Glomerular visceral epithelial cell (primary cell): ENCODE measurements at regions not wholly inside any gene's neighbourhood (a gene's known extent, or its start where the extent isn't known, plus 50 kb on each side); places are given as distances from the start of the nearest gene placed in this dataset.

ENCODE experiments used
- DNase-seq: peaks from one replicate; pipeline ENCODE4 v3.0.0-alpha.2; 2016; ENCODE audit errors: extremely low spot score

DNA sequence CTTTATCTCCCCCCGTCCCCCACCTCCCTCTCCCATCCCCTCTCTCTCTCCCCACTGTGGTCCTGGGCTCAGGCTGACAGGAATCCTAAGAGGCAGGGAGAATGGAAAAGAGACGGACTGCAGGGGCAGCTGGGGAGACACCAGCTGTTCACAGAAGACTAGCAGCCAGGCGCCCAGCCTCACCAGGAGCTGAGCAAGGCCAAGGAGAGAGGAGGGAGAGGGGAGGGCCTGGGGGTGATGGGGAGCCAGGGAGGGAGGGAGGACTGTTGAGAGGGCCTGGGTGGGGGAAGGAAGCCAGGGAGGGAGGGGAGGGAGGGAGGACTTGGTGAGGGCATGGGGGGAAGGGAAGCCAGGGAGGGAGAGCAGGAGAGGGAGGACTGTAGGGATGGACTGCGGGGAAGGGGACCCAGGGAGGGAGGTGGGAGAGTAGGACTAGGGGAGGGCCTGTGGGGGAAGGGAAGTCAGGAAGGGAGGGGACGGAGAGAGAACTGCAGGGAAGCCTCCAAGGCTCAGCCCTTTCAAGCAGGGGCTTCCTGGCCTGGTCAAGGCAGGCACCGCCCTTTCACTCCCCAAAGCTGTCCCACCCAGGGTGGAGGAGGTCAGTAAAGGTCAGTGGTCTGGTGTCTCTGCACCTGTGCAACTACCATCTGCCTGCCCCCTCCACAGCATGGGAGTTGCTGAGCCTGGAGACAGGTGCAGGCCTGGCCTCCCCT, 517.7 kb upstream of the MYT1L start:
- no peak for DNase-seq

DNA sequence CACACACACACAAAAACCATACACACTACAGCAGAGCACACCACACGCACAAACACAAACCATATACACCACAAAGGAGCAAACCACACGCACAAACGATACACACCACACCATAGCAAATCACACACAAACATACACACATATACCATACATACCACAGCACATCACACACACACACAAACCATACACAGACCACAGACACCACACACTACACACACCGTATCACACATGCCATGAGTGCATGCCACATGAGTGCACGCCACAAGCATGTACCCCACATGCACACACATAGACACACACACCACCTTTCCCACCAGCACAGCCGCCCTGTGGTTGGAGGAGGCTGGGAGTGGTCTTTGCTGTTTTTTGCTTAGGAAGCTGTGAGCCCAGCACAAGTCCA, 517.1 kb upstream of the MYT1L start:
- no peak for DNase-seq

- no peak for DNase-seq
Measured at GRCh38 chr2:2847209-2847676, 516.2 kb upstream of the MYT1L start.

GRCh38 chr2:2846332-2847208, 515.5 kb upstream of the MYT1L start:
- no peak for DNase-seq

DNA sequence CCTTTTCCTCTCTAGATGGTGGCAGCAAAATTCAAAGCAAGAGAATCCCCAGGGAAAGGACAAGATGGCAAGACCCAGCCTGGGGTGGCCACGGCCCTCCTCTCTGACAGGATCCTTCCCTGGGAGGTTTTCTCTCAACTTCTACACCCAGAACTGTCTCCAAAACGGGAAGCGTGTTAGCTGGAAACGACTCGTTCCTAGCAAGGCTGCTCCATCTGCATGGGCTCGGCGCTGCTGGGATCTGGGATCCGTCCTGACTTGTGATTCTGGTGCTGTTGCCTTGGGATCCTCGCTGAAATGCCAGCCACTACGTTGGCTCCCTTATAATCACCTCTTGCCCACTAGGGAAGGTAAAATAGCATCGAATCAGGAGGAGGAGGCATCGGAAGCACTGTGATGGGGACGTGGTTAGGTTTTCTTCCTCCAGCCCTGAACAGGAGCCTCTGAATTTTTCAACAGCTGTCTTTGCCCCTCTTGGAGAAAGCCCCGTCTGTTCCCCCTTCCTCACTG, 514.8 kb upstream of the MYT1L start:
- no peak for DNase-seq

- DNase-seq: no peak
Measured at GRCh38 chr2:2845267-2845666, 514.2 kb upstream of the MYT1L start.

DNA sequence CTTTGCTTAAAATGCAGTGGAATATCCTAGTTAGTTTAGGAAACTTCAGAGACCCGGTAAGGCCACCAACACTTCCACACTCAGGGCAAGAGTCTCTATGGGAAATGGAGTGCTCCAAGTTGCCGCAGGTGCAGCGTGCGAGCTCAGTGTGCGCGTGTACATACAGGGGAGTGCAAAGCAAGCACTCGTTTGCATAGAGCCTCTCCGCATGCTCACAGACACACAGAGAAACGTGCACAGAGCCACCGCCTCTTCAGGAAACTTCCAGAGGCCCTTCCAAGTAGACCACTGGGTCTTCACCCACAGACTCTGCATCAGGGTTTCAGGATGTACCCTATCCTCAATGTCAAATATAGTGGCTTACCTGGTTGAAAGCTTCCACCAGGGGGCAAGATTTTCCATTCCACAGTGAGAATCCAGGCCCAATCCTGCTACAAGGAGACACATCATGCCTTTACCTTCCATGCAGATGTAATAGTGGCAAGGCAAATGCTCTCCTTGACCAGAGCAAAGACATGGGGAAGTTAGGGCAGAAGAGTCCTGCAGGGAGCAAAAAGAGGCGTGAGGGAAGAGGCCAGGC, 513.0 kb upstream of the MYT1L start:
- DNase-seq: no peak

DNA sequence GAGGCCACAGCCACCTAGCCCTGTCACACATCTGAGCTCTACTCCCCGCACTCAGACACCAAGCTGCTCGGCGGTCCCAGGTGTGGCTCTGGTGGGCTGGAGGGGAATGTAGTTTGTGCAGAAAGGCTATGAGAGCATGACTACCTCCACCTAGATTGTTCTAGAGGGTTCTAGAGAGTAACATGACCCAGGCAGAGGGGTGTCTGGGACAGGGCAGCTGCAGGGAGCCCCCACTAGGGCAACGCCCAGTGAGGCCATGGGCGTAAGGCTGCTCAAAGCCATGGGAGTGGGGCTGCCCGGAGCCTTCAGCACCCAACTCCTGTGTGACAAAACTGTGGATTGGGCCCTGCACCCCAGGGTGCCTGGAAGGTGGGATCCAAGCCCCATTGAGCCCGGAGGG, 511.4 kb upstream of the MYT1L start:
- no peak for DNase-seq

GRCh38 chr2:2840681-2841300, 509.7 kb upstream of the MYT1L start:
- DNase-seq: no peak

- DNase-seq: no peak
Measured at GRCh38 chr2:2839782-2840531, 508.9 kb upstream of the MYT1L start.

DNA sequence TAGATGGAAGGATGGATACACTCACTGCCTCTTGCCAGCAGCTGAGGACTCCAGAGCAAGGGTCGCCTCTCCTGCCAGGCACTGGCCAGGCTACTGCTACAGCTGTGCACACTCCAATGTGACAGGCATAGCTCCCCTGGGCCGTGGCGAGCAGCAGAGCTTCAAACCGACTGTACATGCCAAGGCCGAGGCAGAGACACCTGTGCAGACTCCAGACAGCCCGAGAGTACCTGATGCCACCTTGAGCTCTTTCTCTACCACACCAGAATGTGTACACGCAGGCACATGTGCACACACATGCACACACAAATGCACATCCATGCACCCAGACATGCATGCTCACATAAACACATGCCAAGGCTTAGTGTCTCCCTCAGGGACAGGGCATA, 508.3 kb upstream of the MYT1L start:
- no peak for DNase-seq

DNA sequence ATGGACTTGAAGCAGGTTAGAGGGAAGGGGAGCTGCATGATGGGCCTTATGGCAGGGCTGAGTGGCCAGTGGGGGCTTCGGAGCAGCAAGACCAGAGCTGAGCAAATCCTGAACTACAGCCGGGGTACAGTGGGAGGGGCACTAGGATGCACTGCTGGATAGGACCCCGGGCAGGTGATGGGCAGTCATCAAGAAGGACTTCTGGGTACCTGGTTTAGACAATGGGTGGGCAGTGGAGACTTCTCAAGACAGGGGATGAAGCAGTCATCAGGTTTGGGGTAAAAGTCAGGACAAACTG, 507.4 kb upstream of the MYT1L start:
- no peak for DNase-seq

- no peak for DNase-seq
Measured at GRCh38 chr2:2837746-2838547, 506.9 kb upstream of the MYT1L start.

- no peak for DNase-seq
Measured at GRCh38 chr2:2836343-2837070, 505.4 kb upstream of the MYT1L start.

DNA sequence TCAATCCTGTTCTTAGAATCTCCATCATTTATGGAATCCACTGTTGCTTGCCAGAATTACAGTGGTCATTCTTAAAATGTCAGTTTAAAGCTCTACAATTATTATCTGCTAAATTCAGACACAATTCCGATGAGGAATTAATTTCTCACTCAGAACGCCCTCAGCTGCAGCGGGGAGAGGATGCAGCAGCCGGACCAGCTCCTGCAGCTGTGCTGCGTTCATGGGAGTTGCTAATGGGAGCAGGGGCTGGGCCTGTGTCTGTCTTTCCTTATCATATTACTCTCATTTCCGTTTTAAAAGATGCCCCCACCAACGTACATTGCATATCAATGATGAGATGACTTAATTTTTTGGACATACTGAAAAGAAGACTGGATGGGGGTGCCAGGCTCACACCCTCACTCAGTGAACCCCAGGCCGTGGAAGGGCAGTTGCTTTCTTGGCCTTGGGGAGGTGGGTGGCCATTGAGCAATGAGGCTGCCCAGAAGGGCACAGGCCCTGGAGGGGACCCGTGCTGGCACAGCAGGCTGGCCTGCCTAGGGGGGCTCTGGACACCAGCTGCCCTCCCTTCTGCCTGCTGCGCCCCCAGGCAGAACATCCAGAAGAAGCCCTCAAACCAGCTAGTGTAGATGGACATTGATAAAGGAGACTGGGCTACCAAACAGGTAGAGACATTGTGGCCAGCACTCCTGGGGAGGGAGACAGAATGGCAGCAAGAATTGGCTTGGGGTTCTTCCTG, 503.6 kb upstream of the MYT1L start:
- no peak for DNase-seq

- DNase-seq: no peak
Measured at GRCh38 chr2:2834105-2834504, 503.0 kb upstream of the MYT1L start.

GRCh38 chr2:2832657-2833056, 501.6 kb upstream of the MYT1L start:
- no peak for DNase-seq

DNA sequence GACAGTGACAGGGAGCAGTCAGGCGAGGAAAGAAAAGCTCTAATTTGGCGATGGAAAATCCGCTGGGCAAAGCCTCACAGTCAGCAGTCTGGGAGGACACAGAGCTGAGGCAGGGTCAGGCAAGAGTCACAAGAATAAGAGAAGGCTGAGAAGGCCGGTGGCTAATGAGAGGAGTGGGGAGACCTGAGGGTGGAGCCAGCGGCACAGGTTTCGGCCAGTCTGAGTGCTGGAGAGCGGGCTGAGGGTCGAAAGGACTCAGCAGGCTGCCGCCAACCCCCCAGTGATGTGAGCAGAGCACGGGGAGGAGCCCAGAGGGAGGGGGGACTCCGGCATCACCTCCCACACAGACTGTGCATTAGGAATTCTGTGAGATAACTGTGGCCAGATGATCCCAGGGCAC, 500.6 kb upstream of the MYT1L start:
- DNase-seq: no peak

GRCh38 chr2:2830576-2830975, 499.5 kb upstream of the MYT1L start:
- no peak for DNase-seq
